HAP-1 (cell line): ENCODE measurements at regions not wholly inside any gene's neighbourhood (a gene's known extent, or its start where the extent isn't known, plus 50 kb on each side); places are given as distances from the start of the nearest gene placed in this dataset.
"Not testable (repeated sequence)": the region's sequence is repeated elsewhere in the genome, so short reads cannot be mapped to it uniquely, and the experiment has no call there.

Experiments
- DNase-seq, 2 experiments: peaks; one replicate each; pipeline ENCODE4 v3.0.0-alpha.2; 2016 to 2020; ENCODE audit warnings: low spot score in 2 of 2
- H3K27me3 ChIP-seq: fragments of 250-450 bp; sonication (Bioruptor Pico); 2 replicates; pipeline ENCODE4 v1.5.1; 2020; ENCODE audit warnings: low read depth, mild to moderate bottlenecking, moderate library complexity
- H3K36me3 ChIP-seq: fragments of 250-450 bp; sonication (Bioruptor Pico); replicated peaks from 2 replicates; pipeline ENCODE4 v1.5.1; 2020; ENCODE audit warnings: mild to moderate bottlenecking
- H3K4me1 ChIP-seq: fragments of 250-450 bp; sonication (Bioruptor Pico); 2 replicates; pipeline ENCODE4 v1.5.1; 2020; ENCODE audit warnings: mild to moderate bottlenecking
- H3K4me3 ChIP-seq: fragments of 250-450 bp; sonication (Bioruptor Pico); 2 replicates; pipeline ENCODE4 v1.5.1; 2020; ENCODE audit warnings: mild to moderate bottlenecking, moderate library complexity
- H3K9me3 ChIP-seq: fragments of 250-450 bp; sonication (Bioruptor Pico); 2 replicates; pipeline ENCODE4 v1.5.1; 2020; ENCODE audit warnings: mild to moderate bottlenecking, moderate library complexity
- in situ Hi-C: fragments of 300-500 bp; cut with MboI; formaldehyde crosslinking; loops from 3 replicates; pipeline ENCODE4 v1.14.3; 2020; ENCODE audit warnings: low sequenced_read_pairs, inconsistent platforms, mixed read lengths

DNA sequence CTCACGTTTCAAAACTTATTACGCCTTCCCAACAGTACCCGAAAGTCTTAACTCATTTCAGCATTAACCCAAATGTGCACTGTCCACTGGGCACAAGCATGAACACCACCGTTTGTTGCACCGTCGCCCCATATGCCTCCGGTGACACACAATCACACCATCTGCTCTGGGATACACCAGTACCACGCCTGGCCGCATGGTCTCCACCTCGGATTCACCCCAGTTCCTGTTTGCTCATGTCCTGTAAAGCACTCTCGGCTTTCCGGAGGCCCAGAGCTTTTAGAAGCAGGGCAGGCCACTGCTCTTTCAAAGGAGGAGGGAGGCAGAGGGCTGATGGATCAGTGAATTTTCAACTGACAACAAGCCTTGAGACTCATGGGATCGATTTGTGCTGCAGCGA is 1570.0 kb upstream of the DEFB115 start:
- DNase-seq, result no peak
- H3K9me3 ChIP-seq, result no peaks in the 10 kb centered on the region
- H3K4me3 ChIP-seq, result no peak overlapping the region
- H3K4me1 ChIP-seq, result no peaks in the 10 kb centered on the region
- H3K27me3 ChIP-seq, result no peaks in the 10 kb centered on the region
- in situ Hi-C loops, result no loop called here
- no peaks in the 10 kb centered on the region for H3K36me3 ChIP-seq

DNA sequence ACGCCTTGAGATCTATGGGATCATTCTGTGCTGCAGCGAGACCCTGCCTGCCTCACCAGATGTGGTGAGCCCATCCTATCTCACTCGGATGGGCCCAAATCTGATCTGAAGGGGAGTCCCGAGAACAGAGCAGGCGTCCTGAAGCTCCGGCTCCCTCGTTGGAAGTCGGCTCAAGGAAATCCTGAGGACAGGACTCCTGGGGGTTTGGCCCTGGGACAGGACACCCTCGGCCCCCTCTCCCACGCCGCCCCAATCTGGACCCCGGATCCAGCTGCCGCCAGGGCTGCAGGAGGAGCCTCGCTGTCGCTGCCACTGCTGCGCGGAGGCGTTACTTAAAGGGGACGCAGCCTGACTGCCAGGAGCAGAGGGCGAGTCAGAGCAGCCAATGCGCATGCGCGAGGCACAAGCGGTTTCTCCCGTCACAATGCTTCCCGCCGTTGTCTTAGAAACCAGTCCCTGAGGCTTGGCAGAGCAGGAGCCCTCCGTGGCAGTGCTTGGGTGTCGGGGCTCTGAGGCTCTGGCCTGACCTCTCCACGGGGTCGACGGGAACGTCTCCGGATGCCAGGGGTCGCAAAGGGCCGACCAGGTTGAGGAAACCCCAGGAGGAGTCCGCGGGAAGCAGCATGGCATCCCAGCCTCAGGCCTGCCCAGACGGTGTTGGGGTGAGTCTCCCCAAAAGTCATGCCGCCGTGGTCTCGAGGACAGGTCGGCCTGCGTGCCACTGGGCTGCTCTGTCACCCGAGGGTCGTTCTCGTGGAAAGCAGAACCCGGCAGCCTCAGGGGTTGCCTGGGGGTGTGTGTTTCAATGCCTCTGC is 1567.8 kb upstream of the DEFB115 start:
- Histone ChIP-seq H3K27me3 (no peaks in the 10 kb centered on the region), H3K9me3 (no peaks in the 10 kb centered on the region), H3K4me3 (no peak overlapping the region), H3K36me3 (no peaks in the 10 kb centered on the region), H3K4me1 (no peaks in the 10 kb centered on the region)
- no peak for DNase-seq
- in situ Hi-C loops, result no loop called here

DNA sequence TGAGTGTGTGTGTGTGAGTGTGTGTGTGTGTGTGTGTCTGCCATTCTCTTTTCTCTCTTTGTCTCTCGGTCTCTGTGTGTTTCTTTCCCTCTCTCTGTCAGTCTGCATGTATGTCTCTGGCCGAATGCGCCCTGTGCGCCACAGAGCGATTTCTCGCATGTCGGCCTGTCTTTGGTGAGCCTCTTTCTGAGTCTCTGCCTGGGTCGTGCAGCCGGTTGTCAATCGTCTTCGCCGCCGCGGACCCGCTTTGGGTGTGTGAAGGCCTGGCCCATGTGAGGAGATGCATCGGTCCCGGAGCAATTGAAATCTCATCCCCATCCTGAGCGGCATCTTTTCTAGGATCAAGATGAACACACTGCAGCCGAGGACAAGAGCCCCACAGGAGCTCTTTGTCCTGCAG is 1567.2 kb upstream of the DEFB115 start:
- DNase-seq, result no peak
- Histone ChIP-seq H3K4me3 (no peak overlapping the region), H3K36me3 (no peaks in the 10 kb centered on the region), H3K9me3 (no peaks in the 10 kb centered on the region), H3K4me1 (no peaks in the 10 kb centered on the region), H3K27me3 (no peaks in the 10 kb centered on the region)
- in situ Hi-C loops, result no loop called here

DNA sequence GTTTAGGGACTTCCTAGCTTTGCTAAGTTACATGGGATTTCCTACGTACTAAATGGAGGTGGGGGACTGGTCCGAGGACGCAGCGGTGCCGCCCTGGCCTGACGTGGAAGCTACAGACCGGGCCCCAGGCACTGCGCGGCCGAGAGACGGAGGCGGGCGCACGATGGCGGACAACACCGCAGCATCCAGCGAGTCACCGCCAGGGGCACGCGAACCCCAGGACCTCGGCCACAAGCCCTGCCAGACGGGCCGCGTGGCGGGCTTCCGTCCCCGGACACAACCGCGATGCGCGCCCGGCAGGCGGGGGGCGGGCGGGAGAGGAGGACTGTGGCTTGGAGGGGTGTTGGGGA is 1516.9 kb upstream of the DEFB115 start:
- no peaks in the 10 kb centered on the region for H3K36me3 ChIP-seq
- no peak for DNase-seq
- in situ Hi-C loops, result no loop called here

DNA sequence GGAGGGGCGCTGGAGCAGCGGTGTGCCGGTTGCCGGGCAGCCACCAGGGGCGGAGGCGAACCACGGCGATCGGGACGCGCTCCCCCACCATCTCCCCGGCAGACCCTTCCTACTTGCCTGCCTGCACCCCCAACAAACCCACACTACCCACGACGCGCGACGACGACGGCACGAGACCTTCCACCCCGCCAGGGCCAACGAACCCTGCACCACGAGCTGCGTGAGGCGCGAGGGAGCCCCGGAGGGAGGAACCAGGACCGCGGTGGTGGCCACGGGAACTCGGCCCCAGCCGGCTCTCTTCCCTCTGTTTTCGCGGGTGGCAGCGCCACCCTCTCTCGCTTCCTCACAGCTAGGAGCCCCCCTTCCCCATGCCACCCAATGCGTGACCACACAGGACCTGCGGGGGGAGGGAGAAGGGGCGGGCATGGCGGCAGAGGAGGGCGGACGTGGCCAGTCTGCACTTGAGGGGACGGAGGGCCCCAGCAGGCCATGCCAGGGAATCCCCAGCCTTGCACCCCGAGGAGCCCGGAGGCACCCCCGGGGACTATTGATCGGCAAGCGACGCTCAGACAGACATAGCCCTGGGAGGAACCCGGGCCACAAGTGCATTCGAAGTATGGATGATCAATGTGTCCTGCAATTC is 1516.4 kb upstream of the DEFB115 start:
- Histone ChIP-seq H3K4me3 (no peak overlapping the region), H3K9me3 (no peaks in the 10 kb centered on the region), H3K27me3 (no peaks in the 10 kb centered on the region), H3K4me1 (no peaks in the 10 kb centered on the region), H3K36me3 (no peaks in the 10 kb centered on the region)
- in situ Hi-C loops, result no loop called here
- DNase-seq, result no peak

More for the DNA sequence above, 1516.9 kb upstream of the DEFB115 start:
- Histone ChIP-seq H3K27me3 (no peaks in the 10 kb centered on the region), H3K4me3 (no peak overlapping the region), H3K9me3 (no peaks in the 10 kb centered on the region), H3K4me1 (no peaks in the 10 kb centered on the region)

DNA sequence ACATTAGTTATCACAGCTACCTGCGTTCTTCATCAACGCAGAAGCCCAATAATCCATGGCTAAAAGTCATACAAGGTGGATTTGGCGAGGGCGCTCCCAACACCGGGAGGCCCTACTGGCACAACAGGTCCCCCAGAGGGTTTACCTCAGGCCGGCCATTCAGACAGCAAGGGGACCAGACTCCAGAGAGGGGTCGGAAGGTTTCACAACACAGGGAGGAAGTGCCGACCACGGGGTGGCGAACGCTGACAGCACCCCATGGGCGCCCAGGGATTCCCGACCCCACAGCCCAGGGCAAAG is 1515.9 kb upstream of the DEFB115 start:
- Histone ChIP-seq H3K4me1 (no peaks in the 10 kb centered on the region), H3K4me3 (no peak overlapping the region), H3K36me3 (no peaks in the 10 kb centered on the region), H3K9me3 (no peaks in the 10 kb centered on the region), H3K27me3 (no peaks in the 10 kb centered on the region)
- DNase-seq, result no peak
- in situ Hi-C loops, result no loop called here

DNA sequence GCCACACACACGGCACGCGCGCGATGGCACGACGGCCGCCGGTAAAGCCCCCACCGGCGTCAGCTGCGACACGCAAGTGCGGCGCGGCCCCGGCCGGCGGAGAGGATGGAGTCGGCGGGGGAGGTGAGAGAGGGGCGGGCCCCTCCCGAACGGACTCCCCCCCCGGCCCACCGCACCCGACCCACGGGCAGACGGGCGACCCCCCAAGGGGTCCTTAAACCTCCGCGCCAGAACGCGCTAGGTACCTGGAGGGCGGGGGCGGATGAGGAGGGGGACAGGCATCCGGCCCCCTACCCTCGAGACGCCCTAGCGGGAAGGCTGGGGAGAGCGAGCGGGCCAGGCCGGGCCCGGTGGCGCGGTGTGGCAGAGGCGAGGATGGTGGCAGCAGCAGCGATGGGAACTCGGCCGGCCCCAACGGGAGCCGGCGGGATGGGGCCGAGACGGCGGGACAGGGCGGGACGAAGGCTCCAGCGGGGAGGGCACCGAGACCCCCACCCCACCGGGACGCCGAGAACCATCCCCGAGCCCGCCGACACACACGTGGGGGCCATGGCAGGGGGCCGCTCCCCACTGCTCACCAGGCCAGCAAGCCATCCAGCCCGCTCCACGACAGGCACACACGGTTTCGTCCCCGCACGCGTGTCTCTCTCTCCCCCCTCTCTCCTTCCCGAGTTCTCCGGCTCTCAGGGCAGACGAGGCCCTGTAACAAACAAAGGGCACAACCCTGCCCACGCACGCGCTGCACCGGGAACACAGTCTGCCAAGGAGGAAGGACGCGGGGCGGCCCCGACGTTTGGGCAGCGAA is 1515.4 kb upstream of the DEFB115 start:
- no peak for DNase-seq
- H3K27me3 ChIP-seq, result no peaks in the 10 kb centered on the region
- H3K9me3 ChIP-seq, result no peaks in the 10 kb centered on the region
- no peaks in the 10 kb centered on the region for H3K4me1 ChIP-seq
- H3K36me3 ChIP-seq, result no peaks in the 10 kb centered on the region
- H3K4me3 ChIP-seq, result no peak overlapping the region
- in situ Hi-C loops, result no loop called here

DNA sequence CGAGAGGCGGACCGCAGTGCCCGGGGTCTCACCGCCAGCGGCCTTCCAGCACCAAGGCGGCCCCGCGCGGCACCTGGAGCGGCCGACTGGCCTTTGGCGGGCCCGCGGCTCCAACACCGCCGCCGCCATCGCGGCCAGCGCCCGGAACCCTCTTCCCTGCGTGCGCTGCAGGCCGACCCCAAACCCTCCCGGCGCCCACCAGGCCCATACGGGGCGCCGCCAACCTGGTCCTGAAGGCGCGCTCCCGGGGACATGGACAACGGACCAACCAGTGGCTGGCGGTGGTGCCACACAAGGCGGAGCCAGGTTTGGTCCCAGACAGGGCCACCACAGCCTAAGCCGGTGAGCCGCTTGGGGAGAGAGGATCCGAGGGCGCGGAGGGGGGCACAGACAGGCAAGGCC is 1514.8 kb upstream of the DEFB115 start:
- no peak overlapping the region for H3K4me3 ChIP-seq
- no peaks in the 10 kb centered on the region for H3K9me3 ChIP-seq
- in situ Hi-C loops, result no loop called here
- DNase-seq, result no peak
- H3K36me3 ChIP-seq, result no peaks in the 10 kb centered on the region
- H3K27me3 ChIP-seq, result no peaks in the 10 kb centered on the region
- no peaks in the 10 kb centered on the region for H3K4me1 ChIP-seq

DNA sequence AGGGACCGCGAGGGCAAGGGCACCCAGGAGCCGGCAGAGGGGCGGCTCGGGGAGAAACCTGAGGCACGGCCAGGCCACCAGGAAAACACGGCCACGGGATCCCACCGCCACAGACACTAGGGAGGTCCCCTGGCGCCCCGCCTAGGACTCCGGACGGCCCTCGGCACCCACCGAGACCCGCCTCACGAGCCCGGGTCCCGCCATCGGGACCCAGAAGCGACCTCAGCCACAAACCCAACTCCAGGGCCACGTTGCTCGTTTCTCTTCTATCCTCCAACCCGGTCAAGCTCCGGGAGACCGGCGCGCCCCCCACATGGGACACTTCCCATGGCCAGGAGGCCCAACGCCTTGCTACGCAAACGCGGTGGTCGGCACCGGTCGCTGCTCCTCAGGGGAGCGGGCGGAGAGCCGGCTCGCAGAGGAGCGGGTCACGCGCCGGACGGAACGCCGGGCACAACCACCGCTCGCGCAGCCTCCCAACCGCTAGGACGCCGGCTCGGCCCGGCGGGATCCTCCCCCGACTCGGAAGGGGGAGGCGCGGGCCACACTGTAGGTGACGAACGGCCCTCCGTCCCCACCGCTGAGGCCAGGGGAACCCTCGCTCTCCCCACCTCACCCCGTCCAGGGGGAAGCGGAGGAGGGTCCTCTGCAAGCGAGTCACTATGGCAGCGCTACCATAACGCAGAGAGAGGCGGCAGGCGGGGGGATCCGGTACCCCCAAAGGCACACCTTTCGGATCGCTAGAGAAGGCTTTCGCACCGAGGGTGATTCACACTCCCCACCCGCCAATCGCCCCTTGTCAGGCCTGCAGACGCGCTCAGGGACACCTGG is 1514.1 kb upstream of the DEFB115 start:
- H3K4me3 ChIP-seq, result no peak overlapping the region
- H3K36me3 ChIP-seq, result no peaks in the 10 kb centered on the region
- DNase-seq, result no peak
- H3K4me1 ChIP-seq, result no peaks in the 10 kb centered on the region
- H3K9me3 ChIP-seq, result no peaks in the 10 kb centered on the region
- H3K27me3 ChIP-seq, result no peaks in the 10 kb centered on the region
- in situ Hi-C loops, result no loop called here

DNA sequence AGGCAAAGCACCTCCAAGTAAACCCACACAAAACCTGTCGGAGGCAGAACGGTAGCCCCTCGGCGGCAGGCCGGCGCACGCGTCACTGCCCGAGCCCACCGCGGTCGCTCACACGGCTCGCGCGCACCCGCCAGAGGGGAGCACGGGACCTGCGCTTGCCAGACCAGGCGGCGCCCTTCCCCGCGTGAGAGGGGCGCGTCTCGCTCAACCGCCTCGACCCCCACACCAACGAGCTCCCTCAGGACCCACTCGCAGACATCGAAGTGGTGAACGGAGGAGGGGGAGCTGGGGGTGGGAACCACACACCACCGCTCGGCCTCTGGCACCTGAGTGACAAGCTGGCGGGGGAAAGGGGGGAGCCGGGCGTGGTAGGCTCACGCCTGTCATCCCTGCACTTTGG is 1513.4 kb upstream of the DEFB115 start:
- no peak overlapping the region for H3K4me3 ChIP-seq
- H3K27me3 ChIP-seq, result no peaks in the 10 kb centered on the region
- H3K36me3 ChIP-seq, result no peaks in the 10 kb centered on the region
- in situ Hi-C loops, result no loop called here
- no peaks in the 10 kb centered on the region for H3K4me1 ChIP-seq
- H3K9me3 ChIP-seq, result no peaks in the 10 kb centered on the region
- no peak for DNase-seq

DNA sequence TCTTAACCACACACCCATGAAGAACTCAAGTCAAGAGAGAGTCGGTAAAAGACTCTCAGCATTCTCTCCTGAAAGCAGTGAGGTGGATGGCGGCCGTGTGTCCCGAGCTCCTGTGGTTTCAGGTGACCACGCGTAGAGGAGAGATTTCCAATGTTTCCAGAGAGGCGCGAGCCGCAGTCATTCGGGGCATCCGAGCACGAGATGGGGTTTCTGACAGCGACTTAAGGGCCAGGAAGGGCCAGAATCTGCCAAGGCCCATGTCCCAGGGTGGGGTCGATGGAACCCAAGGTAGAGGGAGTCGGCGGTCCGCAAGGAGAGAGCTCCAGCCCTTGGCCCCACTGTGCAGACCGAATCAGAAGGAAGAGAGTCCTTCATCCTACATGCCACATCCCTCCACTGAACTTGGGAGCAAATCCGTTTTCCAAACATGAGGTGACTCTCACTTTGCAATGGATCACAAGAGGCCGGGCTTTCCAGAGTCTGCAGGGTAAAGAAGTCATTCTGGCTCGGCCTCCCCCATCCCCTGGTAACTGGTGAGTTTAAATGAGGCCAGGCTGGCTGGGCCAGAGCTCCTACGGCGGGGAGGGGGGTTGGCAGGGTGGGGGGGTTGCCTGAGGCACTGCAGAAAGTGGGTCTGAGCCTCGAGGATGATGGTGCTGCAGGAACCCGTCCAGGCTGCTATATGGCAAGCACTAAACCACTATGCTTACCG is 1511.8 kb upstream of the DEFB115 start:
- DNase-seq, H3K36me3 ChIP-seq, H3K4me3 ChIP-seq, H3K4me1 ChIP-seq, in situ Hi-C loops, H3K9me3 ChIP-seq, H3K27me3 ChIP-seq: not testable (repeated sequence)

DNA sequence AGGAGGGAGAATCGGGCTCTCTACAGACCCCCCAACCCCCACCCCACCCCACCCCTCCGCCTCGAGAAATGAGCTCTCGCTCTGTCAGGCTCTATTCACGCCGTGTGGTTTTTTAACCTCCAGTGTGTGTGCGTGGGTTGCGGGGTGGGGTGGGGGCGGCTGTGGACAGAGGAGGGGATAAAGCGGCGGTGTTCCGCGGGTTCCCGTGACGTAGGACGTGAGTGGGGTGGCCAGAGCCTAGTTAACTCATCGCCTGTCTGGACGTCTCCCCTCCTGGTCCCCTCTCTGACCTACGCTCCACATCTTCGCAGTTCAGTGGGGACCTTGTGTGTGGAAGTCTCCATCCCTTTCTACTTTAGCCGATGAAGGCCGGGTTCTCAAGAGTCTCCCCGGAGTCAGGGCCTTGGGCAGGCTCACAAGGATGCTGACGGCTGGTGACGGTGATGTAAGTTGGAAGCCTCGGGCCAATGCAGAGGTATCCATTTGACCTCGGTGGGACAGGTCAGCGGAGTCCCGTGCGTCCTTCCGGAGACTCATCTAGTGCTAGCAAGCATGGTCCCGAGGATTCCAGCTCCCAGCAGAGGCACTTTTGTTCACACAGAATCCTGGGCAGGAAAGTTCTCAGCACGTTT is 1507.1 kb upstream of the DEFB115 start:
- in situ Hi-C loops, result no loop called here
- no peaks in the 10 kb centered on the region for H3K9me3 ChIP-seq
- H3K4me1 ChIP-seq, result no peaks in the 10 kb centered on the region
- H3K4me3 ChIP-seq, result no peak overlapping the region
- H3K36me3 ChIP-seq, result no peaks in the 10 kb centered on the region
- no peaks in the 10 kb centered on the region for H3K27me3 ChIP-seq
- no peak for DNase-seq
